Keratinocyte (primary cell): ENCODE measurements at regions not wholly inside any gene's neighbourhood (a gene's known extent, or its start where the extent isn't known, plus 50 kb on each side); places are given as distances from the start of the nearest gene placed in this dataset.

ENCODE experiments used
- CTCF ChIP-seq, 3 experiments: IDR thresholded peaks in 1 of 3; conservative IDR thresholded peaks in 1 of 3; optimal IDR thresholded peaks in 1 of 3; 2 replicates in 2 of 3; 3 replicates in 1 of 3; pipeline versions ENCODE3 to v1.5.1; 2011; ENCODE audit warnings: low read length in 3 of 3, mild to moderate bottlenecking in 3 of 3, moderate library complexity in 2 of 3, control low read depth in 1 of 3, inconsistent platforms in 1 of 3; ENCODE audit not compliant: insufficient read depth in 2 of 3; ENCODE audit errors: extremely low read depth in 1 of 3
- EZH2 ChIP-seq: IDR thresholded peaks from one replicate; pipeline ENCODE4 v1.6.1; 2012; ENCODE audit warnings: inconsistent platforms, mild to moderate bottlenecking, low read length, moderate library complexity

- TF ChIP-seq CTCF (optimal IDR thresholded peaks at IDR 0.05 in 1 of 3, IDR thresholded peaks at IDR 0.05 in 1 of 3, conservative IDR thresholded peaks at IDR 0.05 in 1 of 3; ENCODE audit: extremely low read depth in 1 of 3, insufficient read depth in 2 of 3, low read length in 3 of 3) (no peak), EZH2 (no peak)
Measured at GRCh38 chr11:15824060-15824459, 532.3 kb downstream of the SOX6 start.
